ENCODE measurements at regions not wholly inside any gene's neighbourhood (a gene's known extent, or its start where the extent isn't known, plus 50 kb on each side); places are given as distances from the start of the nearest gene placed in this dataset.

DNA sequence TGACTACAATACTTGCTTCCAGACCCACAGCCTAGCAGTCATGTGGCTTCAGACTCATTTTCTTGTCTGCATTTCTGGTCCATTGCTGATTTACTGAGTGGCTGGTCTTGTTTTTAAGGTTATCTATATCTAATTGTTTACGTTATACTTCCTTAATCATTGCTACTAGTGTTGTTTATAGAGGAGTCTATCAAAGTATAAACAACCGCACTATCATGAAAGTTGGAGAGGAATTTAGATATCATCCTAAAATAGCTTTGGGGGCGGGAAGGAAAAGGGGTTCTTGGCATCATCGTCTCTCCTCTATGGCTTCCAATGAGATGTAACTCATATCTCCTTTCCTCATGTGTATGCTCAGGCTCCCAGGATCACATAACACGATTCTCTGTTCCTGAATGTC, 372.1 kb upstream of the PBX1 start:
- DNase-seq: no peak
- H3K9me3 ChIP-seq: no peaks in the 10 kb centered on the region
- no peak for TF ChIP-seq POLR2A (IDR thresholded peaks at IDR 0.05)
- TF ChIP-seq, protein P1, sequence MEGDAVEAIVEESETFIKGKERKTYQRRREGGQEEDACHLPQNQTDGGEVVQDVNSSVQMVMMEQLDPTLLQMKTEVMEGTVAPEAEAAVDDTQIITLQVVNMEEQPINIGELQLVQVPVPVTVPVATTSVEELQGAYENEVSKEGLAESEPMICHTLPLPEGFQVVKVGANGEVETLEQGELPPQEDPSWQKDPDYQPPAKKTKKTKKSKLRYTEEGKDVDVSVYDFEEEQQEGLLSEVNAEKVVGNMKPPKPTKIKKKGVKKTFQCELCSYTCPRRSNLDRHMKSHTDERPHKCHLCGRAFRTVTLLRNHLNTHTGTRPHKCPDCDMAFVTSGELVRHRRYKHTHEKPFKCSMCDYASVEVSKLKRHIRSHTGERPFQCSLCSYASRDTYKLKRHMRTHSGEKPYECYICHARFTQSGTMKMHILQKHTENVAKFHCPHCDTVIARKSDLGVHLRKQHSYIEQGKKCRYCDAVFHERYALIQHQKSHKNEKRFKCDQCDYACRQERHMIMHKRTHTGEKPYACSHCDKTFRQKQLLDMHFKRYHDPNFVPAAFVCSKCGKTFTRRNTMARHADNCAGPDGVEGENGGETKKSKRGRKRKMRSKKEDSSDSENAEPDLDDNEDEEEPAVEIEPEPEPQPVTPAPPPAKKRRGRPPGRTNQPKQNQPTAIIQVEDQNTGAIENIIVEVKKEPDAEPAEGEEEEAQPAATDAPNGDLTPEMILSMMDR (IDR thresholded peaks at IDR 0.05 in 4 of 5, conservative IDR thresholded peaks at IDR 0.05 in 1 of 5): no peak
- ATAC-seq: no peak
- H3K36me3 ChIP-seq: no peaks in the 10 kb centered on the region
- in situ Hi-C loops (cut with MboI; ENCODE audit: low sequenced_read_pairs in 4 of 4): no loop called here
- H3K4me1 ChIP-seq: no peaks in the 10 kb centered on the region
- H3K27ac ChIP-seq: no peak overlapping the region
- intact Hi-C loops (cut with DNase I; ENCODE audit: low total_unique reads): no loop called here
- H3K4me3 ChIP-seq: no peak overlapping the region
- no peaks in the 10 kb centered on the region for H3K27me3 ChIP-seq

DNA sequence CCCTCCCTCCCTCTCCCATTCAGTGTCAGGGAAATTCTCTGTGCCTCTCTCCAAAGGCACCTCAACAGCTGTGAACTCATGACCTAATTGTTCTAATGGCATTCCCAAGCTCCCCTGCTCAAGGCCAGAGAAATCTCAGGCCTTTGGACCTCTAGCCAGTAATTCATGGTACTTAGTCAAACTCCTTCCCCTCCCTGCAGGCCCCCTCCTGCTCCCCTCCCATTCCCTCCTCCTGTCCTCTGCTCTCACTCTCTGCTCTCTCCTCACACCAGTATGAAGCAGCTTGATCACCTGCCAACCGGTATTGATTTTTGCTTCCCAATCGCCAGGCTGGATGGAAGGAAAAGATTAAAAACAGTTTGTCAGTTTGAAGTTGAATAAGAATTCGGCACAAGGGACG, 370.5 kb upstream of the PBX1 start:
- intact Hi-C loops (cut with DNase I; ENCODE audit: low total_unique reads) (no loop called here), in situ Hi-C loops (cut with MboI; ENCODE audit: low sequenced_read_pairs in 4 of 4) (no loop called here)
- no peaks in the 10 kb centered on the region for H3K36me3 ChIP-seq
- ATAC-seq (no peak), DNase-seq (no peak)
- no peak overlapping the region for H3K4me3 ChIP-seq
- no peak overlapping the region for H3K27ac ChIP-seq
- H3K9me3 ChIP-seq: no peaks in the 10 kb centered on the region
- H3K27me3 ChIP-seq: no peaks in the 10 kb centered on the region
- no peaks in the 10 kb centered on the region for H3K4me1 ChIP-seq
- TF ChIP-seq, protein P1 (IDR thresholded peaks at IDR 0.05 in 4 of 5, conservative IDR thresholded peaks at IDR 0.05 in 1 of 5): no peak
- no peak for TF ChIP-seq POLR2A (IDR thresholded peaks at IDR 0.05)

DNA sequence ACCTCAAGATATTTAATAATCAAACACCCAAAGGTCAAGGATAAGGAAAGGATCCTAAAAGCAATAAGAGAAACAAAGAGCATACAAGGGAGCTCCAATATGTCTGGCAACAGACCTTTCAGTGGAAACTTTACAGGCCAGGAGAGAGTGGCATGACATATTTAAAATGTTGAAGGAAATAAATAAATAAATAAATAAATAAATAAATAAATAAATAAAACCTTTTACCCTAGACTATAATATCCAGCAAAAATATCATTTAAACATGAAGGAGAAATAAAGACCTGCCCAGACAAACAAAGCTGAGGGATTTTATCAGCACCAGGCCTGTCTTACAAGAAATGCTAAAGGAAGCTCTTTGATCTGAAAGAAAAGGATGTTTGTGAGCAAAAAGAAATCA, 367.8 kb upstream of the PBX1 start:
- Histone ChIP-seq H3K9me3 (no peaks in the 10 kb centered on the region), H3K36me3 (no peaks in the 10 kb centered on the region), H3K4me1 (no peaks in the 10 kb centered on the region), H3K27me3 (no peaks in the 10 kb centered on the region), H3K27ac (no peak overlapping the region), H3K4me3 (no peak overlapping the region)
- intact Hi-C loops (cut with DNase I; ENCODE audit: low total_unique reads) (no loop called here), in situ Hi-C loops (cut with MboI; ENCODE audit: low sequenced_read_pairs in 4 of 4) (no loop called here)
- TF ChIP-seq POLR2A (IDR thresholded peaks at IDR 0.05): no peak
- TF ChIP-seq, protein P1 (IDR thresholded peaks at IDR 0.05 in 4 of 5, conservative IDR thresholded peaks at IDR 0.05 in 1 of 5): no peak
- DNase-seq (no peak), ATAC-seq (no peak)

DNA sequence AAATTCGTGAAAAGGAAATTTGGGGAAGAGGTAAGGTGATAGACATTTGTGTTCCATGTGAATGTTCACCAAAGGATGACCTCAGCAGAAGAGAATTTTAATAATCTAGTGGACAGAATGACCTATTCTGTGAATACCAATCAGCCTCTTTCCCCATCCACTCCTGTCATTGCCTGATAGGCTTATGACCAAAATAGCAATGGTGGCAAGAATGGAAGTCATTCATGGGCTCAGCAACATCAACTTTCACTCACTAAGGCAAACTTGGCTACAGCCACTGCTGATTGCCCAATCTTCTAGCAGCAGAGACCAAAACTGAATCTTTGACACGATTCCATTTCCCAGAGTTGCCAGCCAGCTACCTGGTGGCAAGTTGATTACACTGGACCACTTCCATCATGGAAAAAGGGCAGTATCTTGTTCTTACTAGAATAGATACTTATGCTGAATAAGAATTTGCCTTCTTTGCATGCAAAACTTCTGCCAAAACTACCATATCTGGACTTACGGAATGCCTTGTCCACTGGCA, 348.7 kb upstream of the PBX1 start:
- intact Hi-C loops (cut with DNase I; ENCODE audit: low total_unique reads): no loop called here
- no peaks in the 10 kb centered on the region for H3K4me1 ChIP-seq
- DNase-seq (no peak), ATAC-seq (no peak)
- H3K36me3 ChIP-seq: no peaks in the 10 kb centered on the region
- no peak overlapping the region for H3K4me3 ChIP-seq
- H3K27ac ChIP-seq: no peak overlapping the region
- TF ChIP-seq, protein P1 (IDR thresholded peaks at IDR 0.05 in 4 of 5, conservative IDR thresholded peaks at IDR 0.05 in 1 of 5): no peak
- no peak for TF ChIP-seq POLR2A (IDR thresholded peaks at IDR 0.05)
- in situ Hi-C loops (cut with MboI; ENCODE audit: low sequenced_read_pairs in 4 of 4): no loop called here
- H3K27me3 ChIP-seq: no peaks in the 10 kb centered on the region
- H3K9me3 ChIP-seq: no peaks in the 10 kb centered on the region

DNA sequence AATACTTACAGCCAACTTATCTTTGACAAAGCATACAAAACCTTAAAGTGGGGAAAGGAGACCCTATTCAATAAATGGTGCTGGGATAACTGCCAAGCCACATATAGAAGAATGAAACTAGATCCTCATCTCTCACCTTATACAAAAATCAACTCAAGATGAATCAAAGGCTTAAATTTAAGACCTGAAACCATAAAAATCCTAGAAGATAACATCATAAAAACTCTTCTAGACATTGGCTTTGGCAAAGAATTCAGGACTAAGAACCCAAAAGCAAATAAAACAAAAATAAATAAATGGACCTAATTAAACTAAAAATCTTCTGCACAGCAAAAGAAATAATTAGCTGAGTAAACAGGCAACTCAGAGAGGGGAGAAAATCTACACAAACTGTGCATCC, 335.6 kb upstream of the PBX1 start:
- ATAC-seq: no peak
- no peaks in the 10 kb centered on the region for H3K36me3 ChIP-seq
- no peak overlapping the region for H3K27ac ChIP-seq
- DNase-seq: no peak
- no peaks in the 10 kb centered on the region for H3K4me1 ChIP-seq
- TF ChIP-seq, protein P1 (IDR thresholded peaks at IDR 0.05 in 4 of 5, conservative IDR thresholded peaks at IDR 0.05 in 1 of 5): no peak
- no peak for TF ChIP-seq POLR2A (IDR thresholded peaks at IDR 0.05)
- H3K4me3 ChIP-seq: no peak overlapping the region
- no peaks in the 10 kb centered on the region for H3K9me3 ChIP-seq
- in situ Hi-C loops (cut with MboI; ENCODE audit: low sequenced_read_pairs in 4 of 4): no loop called here
- H3K27me3 ChIP-seq: no peaks in the 10 kb centered on the region
- intact Hi-C loops (cut with DNase I; ENCODE audit: low total_unique reads): no loop called here

Data from gastrocnemius medialis (tissue), 4 donors.